Erythroblast (primary cell): ENCODE measurements at regions not wholly inside any gene's neighbourhood (a gene's known extent, or its start where the extent isn't known, plus 50 kb on each side); places are given as distances from the start of the nearest gene placed in this dataset.

ENCODE experiments used
- GATA1 ChIP-seq: IDR thresholded peaks from 2 replicates; pipeline ENCODE4 v1.6.1; 2011; ENCODE audit warnings: low read depth, mild to moderate bottlenecking, control low read depth, low read length, moderate library complexity
- POLR2A ChIP-seq: IDR thresholded peaks from 2 replicates; pipeline ENCODE4 v1.6.1; 2011; ENCODE audit warnings: mild to moderate bottlenecking, low read length

DNA sequence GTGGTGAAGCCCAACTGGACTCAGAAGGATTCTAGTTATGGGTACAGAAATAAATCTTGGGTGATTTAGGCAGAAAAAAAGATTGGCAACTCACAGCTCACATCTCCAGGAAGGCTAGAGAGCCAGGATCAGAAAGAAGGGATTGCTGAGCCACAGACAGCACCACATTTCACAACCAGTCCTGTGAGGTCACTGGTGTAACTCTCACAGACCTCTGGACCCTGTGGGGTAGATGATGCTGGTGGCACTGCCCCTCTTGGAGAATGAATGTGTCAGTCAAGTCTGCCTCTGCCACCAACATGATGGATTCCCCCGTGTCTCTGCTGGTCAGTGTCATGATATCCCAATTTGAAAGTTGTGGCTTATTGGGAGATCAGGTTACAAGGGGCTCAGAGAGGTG, 70.9 kb upstream of the HMCN1 start:
- no peak for TF ChIP-seq POLR2A
- no peak for TF ChIP-seq GATA1
